ENCODE measurements at regions not wholly inside any gene's neighbourhood (a gene's known extent, or its start where the extent isn't known, plus 50 kb on each side); places are given as distances from the start of the nearest gene placed in this dataset.
A peak's percentile ranks its signal among the peaks of the same experiment; 100 is the strongest.

DNA sequence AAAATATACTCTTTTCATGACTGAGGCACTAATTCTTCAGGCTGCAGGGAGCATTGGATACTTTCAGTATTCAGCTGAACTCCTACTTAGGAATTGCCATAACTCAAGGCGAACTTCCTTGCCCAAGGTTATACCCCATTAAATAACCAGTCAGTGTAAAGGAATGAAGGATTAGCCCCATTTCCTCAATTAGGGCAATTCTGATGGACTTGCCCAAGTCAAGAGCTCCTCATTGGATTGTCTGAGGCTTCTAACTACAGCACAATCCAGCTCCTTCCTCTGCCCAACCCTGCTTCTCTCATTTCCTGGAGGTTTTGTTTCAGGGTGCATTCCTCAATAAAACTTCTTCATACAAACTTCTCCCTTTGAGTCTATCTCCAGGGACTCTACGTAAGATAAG is 329.2 kb downstream of the LIG4 start:
- no peaks in the 10 kb centered on the region for H3K4me1 Mint-ChIP-seq
- no peak overlapping the region for H3K27ac Mint-ChIP-seq
- H3K4me3 Mint-ChIP-seq: no peak overlapping the region
- H3K36me3 Mint-ChIP-seq (ENCODE audit: low read depth): no peaks in the 10 kb centered on the region
- no peaks in the 10 kb centered on the region for H3K27me3 Mint-ChIP-seq
- H3K9me3 Mint-ChIP-seq: peaks cover 7% of the 10 kb centered on the region
- ATAC-seq (replicated peaks): no peak

DNA sequence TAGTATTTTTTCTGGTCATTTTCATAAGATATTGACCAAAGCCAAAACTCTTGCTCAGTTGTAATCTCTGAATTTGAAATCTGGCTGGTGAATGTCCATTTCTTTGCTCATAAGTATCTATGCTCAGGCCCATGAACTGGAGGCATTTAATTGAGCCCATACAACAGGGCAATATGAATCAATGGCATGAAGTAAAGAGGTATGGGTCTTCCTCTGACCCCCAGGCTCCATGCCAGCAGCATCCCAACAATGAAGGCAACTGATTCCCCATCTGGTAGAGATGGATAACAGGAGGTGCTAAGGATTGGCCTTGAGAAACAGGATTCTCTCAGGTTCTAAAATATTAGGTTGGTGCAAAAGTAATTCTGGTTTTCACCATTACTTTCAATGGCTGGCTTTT is 330.8 kb downstream of the LIG4 start:
- ATAC-seq (replicated peaks): no peak
- no peak overlapping the region for H3K27ac Mint-ChIP-seq
- H3K36me3 Mint-ChIP-seq (ENCODE audit: low read depth): no peaks in the 10 kb centered on the region
- H3K27me3 Mint-ChIP-seq: no peaks in the 10 kb centered on the region
- no peak overlapping the region for H3K4me3 Mint-ChIP-seq
- H3K9me3 Mint-ChIP-seq: peaks cover 7% of the 10 kb centered on the region
- no peaks in the 10 kb centered on the region for H3K4me1 Mint-ChIP-seq

DNA sequence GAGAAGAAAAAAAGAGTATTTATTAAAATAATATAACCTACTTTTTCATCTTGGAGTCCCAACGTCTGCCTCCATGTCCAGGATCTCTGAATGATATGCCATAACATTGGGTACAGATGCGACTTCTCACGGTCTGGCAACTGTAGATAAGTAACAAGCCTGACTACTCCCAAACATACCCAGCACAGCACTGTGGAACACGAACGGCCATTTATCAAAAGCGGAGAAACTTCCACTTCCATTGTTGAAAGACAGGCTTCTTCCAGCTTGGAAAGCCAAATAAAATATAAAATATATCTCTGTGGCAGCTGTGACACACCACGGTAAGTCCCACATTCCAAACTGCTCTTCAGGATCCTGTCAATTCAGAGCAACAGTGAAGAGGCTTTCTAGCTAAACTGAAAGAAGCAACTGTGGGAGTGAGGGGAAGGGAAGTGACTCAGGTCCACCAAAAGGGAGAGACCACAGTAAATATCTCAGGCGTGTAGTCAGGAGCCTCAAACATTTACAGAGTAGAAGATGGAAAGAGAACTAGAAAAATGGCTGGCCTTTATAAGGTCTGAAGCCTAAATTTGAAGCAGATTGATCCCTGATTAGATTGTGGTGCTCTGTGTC is 331.7 kb downstream of the LIG4 start:
- Mint-ChIP-seq H3K27me3 (no peaks in the 10 kb centered on the region), H3K27ac (no peak overlapping the region), H3K36me3 (ENCODE audit: low read depth) (no peaks in the 10 kb centered on the region), H3K4me1 (no peaks in the 10 kb centered on the region), H3K4me3 (no peak overlapping the region), H3K9me3 (peaks cover 4% of the 10 kb centered on the region)
- no peak for ATAC-seq (replicated peaks)

DNA sequence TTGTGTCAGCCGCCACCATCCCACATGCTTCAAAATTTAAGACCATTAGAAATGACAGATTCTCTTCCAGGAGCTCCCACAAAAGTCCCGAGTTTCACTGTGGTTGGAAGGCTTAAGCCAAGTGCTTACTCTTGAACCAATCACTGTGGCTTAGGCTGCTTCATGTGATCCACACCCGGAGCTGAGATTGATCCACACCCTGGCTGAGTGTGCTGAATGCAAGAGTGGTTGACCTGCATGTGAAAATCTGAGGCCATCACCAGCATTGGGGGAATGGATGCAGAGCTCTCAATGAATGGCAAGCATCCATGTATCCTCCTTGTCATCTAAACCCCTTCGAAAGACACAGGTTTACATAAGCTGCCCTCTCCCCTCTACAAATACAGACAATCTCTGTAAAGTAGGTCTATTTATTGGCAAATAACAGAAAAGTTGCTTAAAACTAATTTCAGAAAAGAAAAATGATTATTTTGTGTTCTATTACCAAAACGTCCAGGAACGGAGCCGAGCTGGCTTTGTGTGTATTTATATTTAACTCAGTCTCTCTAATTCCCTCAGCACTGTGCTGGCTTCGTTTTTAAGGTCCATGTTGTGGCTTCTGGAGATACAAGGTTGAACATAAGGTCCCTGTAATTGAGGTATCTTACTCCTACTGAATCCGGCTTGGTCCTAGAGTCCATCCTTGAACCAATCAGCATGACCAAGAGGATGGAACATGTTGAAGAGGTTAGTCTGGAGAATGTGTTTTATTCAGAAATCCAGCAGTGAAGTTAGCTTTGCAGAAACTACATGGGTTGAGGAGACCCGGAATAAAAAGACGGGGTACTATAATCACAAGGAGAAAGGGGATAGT is 332.4 kb downstream of the LIG4 start:
- no peaks in the 10 kb centered on the region for H3K27me3 Mint-ChIP-seq
- no peaks in the 10 kb centered on the region for H3K36me3 Mint-ChIP-seq (ENCODE audit: low read depth)
- no peak for ATAC-seq (replicated peaks)
- no peaks in the 10 kb centered on the region for H3K4me1 Mint-ChIP-seq
- H3K4me3 Mint-ChIP-seq: no peak overlapping the region
- H3K9me3 Mint-ChIP-seq: no peaks in the 10 kb centered on the region
- H3K27ac Mint-ChIP-seq: no peak overlapping the region

DNA sequence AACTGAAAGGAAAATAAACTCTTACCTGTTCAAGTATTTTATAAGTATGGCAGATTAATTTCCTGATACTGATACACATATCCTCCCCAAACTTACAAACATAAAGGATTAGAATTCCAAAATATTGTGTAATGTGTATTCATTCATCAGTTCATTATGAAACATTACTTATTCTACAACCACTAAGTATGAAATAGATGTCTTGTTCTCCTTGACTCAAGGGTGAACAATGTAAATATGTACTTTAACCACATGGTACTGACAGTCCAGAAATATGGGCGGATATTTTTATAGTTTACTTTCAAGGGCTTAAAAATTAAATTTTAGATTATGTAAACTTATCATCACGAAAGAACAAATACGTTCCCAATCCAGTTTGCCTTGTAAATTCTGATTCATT is 334.0 kb downstream of the LIG4 start:
- Mint-ChIP-seq H3K4me3 (no peak overlapping the region), H3K27me3 (no peaks in the 10 kb centered on the region), H3K27ac (no peak overlapping the region), H3K9me3 (no peaks in the 10 kb centered on the region), H3K4me1 (no peaks in the 10 kb centered on the region), H3K36me3 (ENCODE audit: low read depth) (no peaks in the 10 kb centered on the region)
- no peak for ATAC-seq (replicated peaks)

DNA sequence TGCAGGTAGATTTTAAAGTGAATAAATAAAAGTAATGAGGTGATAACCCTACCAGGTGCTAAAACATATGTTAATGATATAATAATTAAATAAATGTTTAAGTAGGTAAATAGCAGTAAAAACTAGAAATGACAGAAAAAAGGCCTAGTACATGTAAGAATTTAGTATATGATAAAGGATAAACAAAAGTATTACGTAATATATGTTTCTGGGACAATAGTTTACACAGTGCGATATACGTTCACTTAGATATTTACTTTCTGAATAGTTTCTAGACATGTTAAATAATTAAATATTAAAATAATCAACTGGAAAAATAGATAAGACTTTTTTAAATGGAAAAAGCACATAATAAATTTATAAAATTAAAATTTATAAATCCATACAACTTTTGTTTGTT is 340.9 kb downstream of the LIG4 start:
- Mint-ChIP-seq H3K27ac (no peak overlapping the region), H3K27me3 (peaks cover 13% of the 10 kb centered on the region), H3K36me3 (ENCODE audit: low read depth) (no peaks in the 10 kb centered on the region), H3K4me3 (no peak overlapping the region), H3K4me1 (no peaks in the 10 kb centered on the region), H3K9me3 (peaks cover 9% of the 10 kb centered on the region)
- no peak for ATAC-seq (replicated peaks)

DNA sequence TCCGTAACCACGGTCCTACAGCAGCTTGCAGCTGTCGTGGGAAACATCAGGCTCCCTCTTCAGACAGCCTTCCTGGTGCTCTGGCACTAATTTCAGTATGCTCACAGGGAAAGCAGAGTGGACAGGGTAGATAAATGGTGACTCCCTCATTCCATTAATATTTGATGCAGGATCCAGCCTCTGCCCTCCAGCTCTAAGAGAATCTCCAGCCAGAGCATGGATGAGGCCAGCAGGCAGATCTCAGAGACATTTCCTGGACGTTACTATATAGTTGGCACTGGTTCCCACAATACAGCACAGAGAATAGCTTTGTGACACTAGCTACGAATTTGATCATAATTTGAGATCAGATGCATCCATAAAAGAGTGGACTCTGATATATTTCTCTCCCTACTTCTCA is 341.4 kb downstream of the LIG4 start:
- Mint-ChIP-seq H3K36me3 (ENCODE audit: low read depth) (no peaks in the 10 kb centered on the region), H3K4me3 (no peak overlapping the region), H3K9me3 (peaks cover 9% of the 10 kb centered on the region), H3K27me3 (peaks cover 13% of the 10 kb centered on the region), H3K27ac (no peak overlapping the region), H3K4me1 (no peaks in the 10 kb centered on the region)
- ATAC-seq (replicated peaks): no peak

DNA sequence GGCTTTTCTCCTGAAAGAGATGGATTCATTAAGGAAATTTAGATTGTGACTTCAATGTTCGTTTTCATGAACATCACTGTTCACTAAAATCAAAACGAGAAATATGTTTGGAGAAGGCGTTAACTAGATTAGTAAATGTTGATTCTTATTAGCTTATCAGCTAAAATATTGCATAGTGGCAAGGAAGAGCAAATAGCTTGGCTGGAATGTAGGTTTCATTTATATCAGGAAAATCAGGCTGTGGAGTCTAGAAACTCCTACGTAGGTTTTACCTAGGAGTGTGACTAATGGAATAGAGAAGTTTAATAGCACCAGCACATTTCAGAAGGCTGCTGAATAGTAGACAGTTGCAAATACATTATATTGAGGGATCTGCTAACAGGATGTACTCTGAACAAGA is 344.9 kb downstream of the LIG4 start:
- Mint-ChIP-seq H3K27me3 (peaks cover 24% of the 10 kb centered on the region), H3K4me3 (no peak overlapping the region), H3K27ac (no peak overlapping the region), H3K36me3 (ENCODE audit: low read depth) (no peaks in the 10 kb centered on the region), H3K9me3 (peaks cover 6% of the 10 kb centered on the region), H3K4me1 (no peaks in the 10 kb centered on the region)
- ATAC-seq (replicated peaks): no peak

DNA sequence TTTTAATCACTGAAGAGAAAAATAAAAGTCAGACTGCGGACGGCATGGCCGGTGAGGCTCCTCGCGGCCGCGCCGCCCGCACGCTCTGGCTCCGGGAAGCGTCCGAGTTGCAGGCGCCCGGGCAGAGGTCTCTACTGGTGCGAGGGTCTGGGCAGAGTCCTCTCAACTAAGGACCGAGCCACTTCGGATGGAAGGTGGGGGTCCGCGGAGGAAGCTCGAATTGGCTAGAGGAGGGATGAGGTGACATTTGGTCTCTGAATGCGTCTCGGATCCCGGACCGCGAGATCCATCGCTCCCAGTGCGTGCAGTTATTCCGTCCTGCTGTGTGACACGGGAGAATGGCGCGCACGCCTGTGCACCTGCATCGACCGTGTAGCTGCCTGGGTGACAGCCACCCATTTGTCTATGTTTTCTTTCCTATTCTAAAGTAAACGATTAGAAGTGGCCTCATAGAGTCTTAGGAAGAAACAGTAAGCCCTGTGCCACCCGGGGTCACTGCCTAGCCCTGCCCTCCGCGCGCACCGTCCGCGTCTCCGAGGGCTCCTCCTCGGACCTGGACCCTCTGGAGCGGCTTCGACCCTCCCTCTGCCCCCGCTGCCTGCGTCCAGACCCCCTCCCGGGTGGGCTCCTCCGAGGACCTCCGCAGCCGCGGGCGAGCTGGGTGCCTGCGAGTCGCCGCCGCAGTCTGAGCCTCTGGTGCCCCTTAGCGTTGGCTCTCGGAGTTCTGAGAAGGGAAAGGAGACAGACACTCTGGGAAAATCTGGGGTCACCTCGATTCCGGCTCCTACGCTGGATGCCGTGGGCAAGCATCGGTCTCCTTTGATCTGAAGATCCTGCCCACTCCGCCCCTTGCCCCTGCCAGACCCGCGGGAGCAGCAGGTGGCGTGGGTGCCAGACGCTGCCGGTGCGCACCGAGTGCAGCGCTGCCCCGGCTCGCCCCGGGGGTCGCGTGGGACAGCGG is 347.4 kb downstream of the LIG4 start:
- H3K36me3 Mint-ChIP-seq (ENCODE audit: low read depth): no peaks in the 10 kb centered on the region
- no peak overlapping the region for H3K27ac Mint-ChIP-seq
- H3K27me3 Mint-ChIP-seq: peaks cover 43% of the 10 kb centered on the region
- no peaks in the 10 kb centered on the region for H3K4me1 Mint-ChIP-seq
- peaks cover 6% of the 10 kb centered on the region for H3K9me3 Mint-ChIP-seq
- no peak for ATAC-seq (replicated peaks)
- peak overlapping the region; percentile 9 for H3K4me3 Mint-ChIP-seq

DNA sequence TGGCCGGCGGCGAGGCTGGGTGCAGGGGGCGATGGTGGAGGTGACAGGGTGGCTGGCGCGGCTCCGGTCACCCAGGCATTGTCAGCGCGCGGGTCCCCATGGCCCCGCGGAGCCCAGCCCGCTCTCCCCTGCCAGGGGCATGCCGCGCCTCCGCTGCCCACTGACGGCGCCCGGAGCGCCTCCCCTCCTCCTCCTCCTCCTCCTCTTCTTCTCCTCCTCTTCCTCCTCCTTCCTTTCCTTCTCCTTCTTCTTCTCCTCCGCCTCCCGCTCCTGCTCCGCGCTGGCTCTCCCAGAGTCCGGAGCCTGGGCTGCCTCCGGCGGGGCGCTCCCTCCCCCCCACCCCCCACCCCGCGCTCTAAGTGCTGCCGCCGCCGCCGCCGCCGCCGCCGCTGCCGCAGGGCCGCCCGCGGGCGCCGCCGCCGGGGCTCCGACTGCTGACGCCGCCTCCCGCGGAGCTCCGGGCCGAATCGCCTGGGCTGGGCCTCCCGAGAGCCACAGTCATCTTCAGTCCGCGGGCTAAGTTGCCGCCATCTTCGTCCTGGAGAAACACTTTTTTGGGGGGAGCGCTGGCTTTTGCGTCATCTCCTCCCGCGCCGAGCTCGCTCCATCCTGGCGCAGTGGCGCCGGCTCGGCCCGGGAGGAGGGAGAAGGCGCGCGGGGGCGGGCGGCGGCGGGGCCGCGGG is 348.3 kb downstream of the LIG4 start:
- peaks cover 43% of the 10 kb centered on the region for H3K27me3 Mint-ChIP-seq
- no peak for ATAC-seq (replicated peaks)
- H3K9me3 Mint-ChIP-seq: peaks cover 6% of the 10 kb centered on the region
- no peaks in the 10 kb centered on the region for H3K4me1 Mint-ChIP-seq
- H3K36me3 Mint-ChIP-seq (ENCODE audit: low read depth): no peaks in the 10 kb centered on the region
- H3K27ac Mint-ChIP-seq: no peak overlapping the region
- H3K4me3 Mint-ChIP-seq: no peak overlapping the region

DNA sequence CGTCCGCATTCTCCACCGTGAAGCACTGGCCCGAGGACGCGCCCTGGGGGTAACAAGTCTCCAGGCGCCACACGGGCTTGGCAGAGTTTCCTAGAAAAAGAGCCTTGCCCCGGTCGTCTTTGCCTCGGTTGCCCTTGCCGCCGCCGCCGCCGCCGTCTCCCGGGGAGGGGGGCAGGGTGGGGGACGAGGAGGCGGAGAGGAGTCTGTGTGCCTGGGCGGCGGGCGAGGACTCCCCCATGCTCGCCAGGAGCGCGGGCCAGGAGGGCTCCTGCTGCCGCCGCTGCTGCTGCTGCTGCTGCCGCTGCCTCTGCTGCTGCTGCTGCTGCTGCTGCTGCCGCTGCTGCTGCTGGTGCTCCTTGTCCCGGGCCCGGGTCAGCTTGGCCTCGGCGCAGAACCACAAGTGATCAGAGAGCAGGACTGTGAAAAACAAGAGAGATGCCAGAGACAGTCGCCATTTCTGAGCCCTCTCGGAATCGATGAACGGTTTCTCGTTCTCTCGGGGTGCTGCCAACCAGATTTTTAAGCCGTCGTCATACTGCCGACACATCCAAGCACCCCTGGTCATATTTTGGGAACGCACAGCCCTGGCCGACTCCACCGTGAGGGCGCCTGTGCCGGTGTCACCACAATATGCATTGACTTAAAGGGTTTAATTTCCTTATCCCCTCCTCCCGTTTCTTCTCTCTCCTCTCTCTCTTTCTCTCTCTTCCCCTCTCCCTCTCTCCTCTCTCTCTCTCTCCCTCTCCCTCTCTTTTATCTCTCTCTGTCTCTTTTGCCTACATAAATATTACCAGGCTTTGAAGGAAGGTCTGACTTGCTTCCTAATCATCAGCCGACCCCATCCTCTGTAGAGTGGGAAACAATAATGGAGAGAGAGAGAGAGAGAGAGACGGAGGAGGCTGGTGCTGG is 349.1 kb downstream of the LIG4 start:
- Mint-ChIP-seq H3K27me3 (peaks cover 43% of the 10 kb centered on the region), H3K4me3 (no peak overlapping the region), H3K4me1 (no peaks in the 10 kb centered on the region), H3K36me3 (ENCODE audit: low read depth) (no peaks in the 10 kb centered on the region), H3K27ac (no peak overlapping the region), H3K9me3 (peaks cover 6% of the 10 kb centered on the region)
- ATAC-seq (replicated peaks): no peak

DNA sequence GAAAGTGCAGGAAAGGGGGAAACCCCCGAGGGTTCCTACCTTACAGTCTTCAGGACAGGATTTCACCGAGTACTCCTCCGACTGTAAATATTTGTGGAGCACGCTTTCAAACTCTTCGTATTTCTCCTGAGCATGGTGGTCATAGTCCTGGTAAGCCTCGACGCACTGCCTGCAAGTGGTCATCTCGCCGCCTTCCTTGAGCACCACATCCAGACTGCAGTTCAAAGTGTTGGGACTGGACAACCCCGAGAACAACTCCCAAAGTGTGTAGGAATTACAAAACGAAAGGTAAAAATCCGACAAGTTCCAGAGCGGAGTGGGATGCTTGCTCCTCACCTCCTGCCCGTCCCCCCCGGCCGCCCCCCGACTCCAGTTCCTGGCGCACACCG is 349.7 kb downstream of the LIG4 start:
- peaks cover 6% of the 10 kb centered on the region for H3K9me3 Mint-ChIP-seq
- H3K4me1 Mint-ChIP-seq: no peaks in the 10 kb centered on the region
- peak overlapping the region; percentile 3 for H3K4me3 Mint-ChIP-seq
- H3K27ac Mint-ChIP-seq: no peak overlapping the region
- H3K36me3 Mint-ChIP-seq (ENCODE audit: low read depth): no peaks in the 10 kb centered on the region
- ATAC-seq (replicated peaks): no peak
- peaks cover 39% of the 10 kb centered on the region for H3K27me3 Mint-ChIP-seq

DNA sequence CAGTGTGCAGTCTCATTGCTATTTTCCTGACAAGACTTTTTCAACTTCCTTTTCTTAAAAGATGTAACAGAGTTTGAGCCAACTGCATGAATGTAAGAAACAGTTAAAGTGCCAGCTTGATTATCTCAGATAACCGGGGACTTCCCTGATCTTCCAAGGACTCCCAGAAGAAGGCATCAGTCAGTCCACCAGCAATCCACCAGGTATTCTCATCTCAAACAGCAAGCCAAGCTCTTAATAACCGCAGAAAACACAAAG is 350.1 kb downstream of the LIG4 start:
- Mint-ChIP-seq H3K27me3 (peaks cover 35% of the 10 kb centered on the region), H3K27ac (no peak overlapping the region), H3K4me1 (no peaks in the 10 kb centered on the region), H3K9me3 (peaks cover 5% of the 10 kb centered on the region), H3K36me3 (ENCODE audit: low read depth) (no peaks in the 10 kb centered on the region), H3K4me3 (peak overlapping the region; percentile 3)
- ATAC-seq (replicated peaks): no peak

All from activated T-helper 17 cell treated with anti-CD3 and anti-CD28 coated beads, Interleukin-2, amount 50 U/mL, for 72 hours (primary cell).